T-helper 2 cell treated with Interferon-gamma antibody and Interleukin-4, amounts not matched to agents 5 μg/mL and 100 μg/mL, for 36 hours (primary cell): ENCODE measurements at regions not wholly inside any gene's neighbourhood (a gene's known extent, or its start where the extent isn't known, plus 50 kb on each side); places are given as distances from the start of the nearest gene placed in this dataset.
"Not testable (repeated sequence)": the region's sequence is repeated elsewhere in the genome, so short reads cannot be mapped to it uniquely, and the experiment has no call there.

ENCODE experiments used
- DNase-seq: peaks from one replicate; pipeline ENCODE4 v3.0.0; 2021; ENCODE audit warnings: low spot score
- H3K27ac Mint-ChIP-seq: one replicate; pipeline ENCODE4 v1.8.0; 2021; ENCODE audit warnings: mild to moderate bottlenecking, mixed read lengths
- H3K27me3 Mint-ChIP-seq: one replicate; pipeline ENCODE4 v1.8.0; 2021; ENCODE audit warnings: low read depth, mixed read lengths
- H3K36me3 Mint-ChIP-seq: one replicate; pipeline ENCODE4 v1.8.0; 2021; ENCODE audit warnings: low read depth, mixed read lengths
- H3K4me1 Mint-ChIP-seq: one replicate; pipeline ENCODE4 v1.8.0; 2021; ENCODE audit warnings: low read depth, mixed read lengths
- H3K4me3 Mint-ChIP-seq: one replicate; pipeline ENCODE4 v1.8.0; 2022; ENCODE audit warnings: mild to moderate bottlenecking, moderate library complexity, mixed read lengths
- H3K9me3 Mint-ChIP-seq: one replicate; pipeline ENCODE4 v1.8.0; 2021; ENCODE audit warnings: mixed read lengths

DNA sequence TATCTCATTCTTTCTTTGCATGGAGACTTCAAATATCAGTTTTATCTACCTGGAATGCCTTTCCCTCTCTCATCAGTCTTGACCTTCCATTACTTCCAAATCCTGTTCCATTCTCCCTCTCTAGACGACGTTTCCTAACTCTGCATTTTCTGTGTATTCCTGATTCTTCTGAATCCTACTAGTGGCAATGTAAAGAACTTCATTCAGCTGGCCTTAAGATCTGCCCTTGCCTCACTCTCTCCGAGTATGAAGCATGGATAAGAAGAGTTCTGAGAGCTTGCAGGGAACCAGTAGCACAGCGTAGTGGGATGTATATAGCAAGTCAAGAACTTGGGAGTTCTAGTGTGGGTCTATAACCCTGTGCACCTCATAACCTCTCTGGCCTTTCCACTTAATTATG is 68.5 kb upstream of the HOXC13 start:
- DNase-seq: no peak
- Mint-ChIP-seq H3K27me3 (peaks cover 37% of the 10 kb centered on the region), H3K27ac (no peak overlapping the region), H3K4me1 (peaks cover 1% of the 10 kb centered on the region), H3K9me3 (no peaks in the 10 kb centered on the region), H3K4me3 (no peak overlapping the region), H3K36me3 (no peaks in the 10 kb centered on the region)

DNA sequence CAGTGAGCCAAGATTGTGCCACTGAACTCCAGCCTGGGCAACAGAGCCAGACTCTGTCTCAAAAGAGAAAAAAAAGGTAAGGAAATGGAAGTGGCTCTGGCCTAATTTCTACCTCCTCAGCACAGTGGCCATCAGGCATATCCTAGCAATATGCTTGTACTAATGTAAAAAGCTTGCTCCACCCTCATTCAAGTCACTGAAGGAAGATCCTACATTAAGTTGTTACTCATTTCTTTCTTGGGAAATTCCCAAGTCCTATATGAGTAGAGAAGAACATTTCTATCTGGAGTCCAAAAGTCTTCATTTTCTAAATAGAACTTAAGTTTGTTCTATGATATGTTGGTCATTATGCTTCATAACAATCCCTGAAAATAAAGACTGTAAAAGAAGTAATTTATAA is 67.3 kb upstream of the HOXC13 start:
- H3K4me3 Mint-ChIP-seq: no peak overlapping the region
- H3K27ac Mint-ChIP-seq: no peak overlapping the region
- no peaks in the 10 kb centered on the region for H3K9me3 Mint-ChIP-seq
- peaks cover 35% of the 10 kb centered on the region for H3K27me3 Mint-ChIP-seq
- no peak for DNase-seq
- no peaks in the 10 kb centered on the region for H3K36me3 Mint-ChIP-seq
- peaks cover 1% of the 10 kb centered on the region for H3K4me1 Mint-ChIP-seq

DNA sequence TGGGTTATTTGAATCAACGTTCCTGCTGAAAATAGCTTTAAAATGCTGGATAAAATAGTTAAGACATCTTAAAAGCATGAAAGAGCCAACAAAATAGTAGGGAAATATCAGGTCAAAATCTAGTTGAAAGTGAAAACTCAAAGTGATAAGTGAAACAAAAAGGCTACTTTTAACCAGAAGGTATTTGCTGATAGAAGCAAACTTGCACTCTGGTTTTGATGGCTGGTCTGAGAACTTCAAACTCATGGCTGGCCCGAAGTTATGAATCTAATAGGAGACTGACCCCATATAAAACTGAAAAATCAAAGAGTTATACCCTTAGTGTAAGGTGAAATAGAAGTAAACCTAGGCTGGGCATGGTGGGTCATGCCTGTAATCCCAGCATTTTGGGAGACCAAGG is 66.3 kb upstream of the HOXC13 start:
- Mint-ChIP-seq H3K27me3 (peaks cover 35% of the 10 kb centered on the region), H3K36me3 (no peaks in the 10 kb centered on the region), H3K4me1 (peaks cover 1% of the 10 kb centered on the region), H3K9me3 (no peaks in the 10 kb centered on the region), H3K27ac (no peak overlapping the region), H3K4me3 (no peak overlapping the region)
- no peak for DNase-seq

DNA sequence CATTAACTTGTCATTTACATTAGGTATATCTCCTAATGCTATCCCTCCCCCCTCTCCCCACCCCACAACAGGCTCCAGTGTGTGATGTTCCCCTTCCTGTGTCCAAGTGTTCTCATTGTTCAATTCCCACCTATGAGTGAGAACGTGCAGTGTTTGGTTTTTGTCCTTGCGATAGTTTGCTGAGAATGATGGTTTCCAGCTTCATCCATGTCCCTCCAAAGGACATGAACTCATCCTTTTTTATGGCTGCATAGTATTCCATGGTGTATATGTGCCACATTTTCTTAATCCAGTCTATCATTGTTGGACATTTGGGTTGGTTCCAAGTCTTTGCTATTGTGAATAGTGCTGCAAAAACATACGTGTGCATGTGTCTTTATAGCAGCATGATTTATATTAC is 60.7 kb upstream of the HOXC13 start:
- H3K4me3 Mint-ChIP-seq, H3K27ac Mint-ChIP-seq, H3K36me3 Mint-ChIP-seq, H3K4me1 Mint-ChIP-seq, H3K9me3 Mint-ChIP-seq, DNase-seq: not testable (repeated sequence)
- H3K27me3 Mint-ChIP-seq: peaks cover 33% of the 10 kb centered on the region

DNA sequence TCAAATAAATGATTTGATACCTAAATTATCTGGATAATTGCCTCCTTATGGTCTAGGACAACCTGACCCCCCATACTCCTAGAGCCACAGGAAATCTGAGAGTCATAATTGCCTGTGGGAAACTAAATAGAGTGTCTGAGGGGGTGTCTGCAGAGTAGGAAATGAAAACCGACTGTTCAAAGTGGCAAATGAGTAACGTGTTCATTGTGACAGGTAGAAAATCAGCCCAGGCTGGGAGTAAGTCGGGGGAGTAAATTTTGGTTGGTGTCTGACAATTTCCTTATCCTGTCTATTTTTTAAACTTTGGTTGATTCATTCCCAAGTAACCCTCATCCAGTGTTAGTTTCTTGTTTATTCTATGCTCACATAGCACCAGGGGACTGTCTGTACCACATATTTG is 51.6 kb upstream of the HOXC13 start:
- Mint-ChIP-seq H3K4me1 (no peaks in the 10 kb centered on the region), H3K36me3 (no peaks in the 10 kb centered on the region), H3K27me3 (peaks cover 46% of the 10 kb centered on the region), H3K27ac (no peak overlapping the region), H3K9me3 (no peaks in the 10 kb centered on the region), H3K4me3 (no peak overlapping the region)
- DNase-seq: no peak

DNA sequence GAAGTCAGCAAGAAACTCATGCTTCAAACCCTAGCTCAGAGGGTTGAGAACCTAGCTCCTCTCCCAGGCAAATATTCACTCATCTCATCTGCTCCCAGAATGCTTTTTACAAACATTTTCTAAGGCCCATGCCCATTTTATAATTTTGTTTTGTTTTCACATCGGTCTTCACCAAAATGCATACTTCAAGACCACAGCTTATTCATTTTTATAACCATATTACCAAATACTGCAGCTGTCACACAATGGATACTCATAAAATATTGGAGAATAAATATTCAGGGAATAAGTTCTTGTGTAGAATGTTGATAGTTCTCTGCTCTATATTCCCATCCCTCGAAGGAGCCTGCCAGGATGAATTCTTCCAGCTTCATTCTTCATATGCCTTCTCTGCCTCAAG is 50.8 kb upstream of the HOXC13 start:
- H3K9me3 Mint-ChIP-seq: no peaks in the 10 kb centered on the region
- DNase-seq: no peak
- H3K27ac Mint-ChIP-seq: no peak overlapping the region
- H3K4me3 Mint-ChIP-seq: no peak overlapping the region
- H3K36me3 Mint-ChIP-seq: no peaks in the 10 kb centered on the region
- H3K4me1 Mint-ChIP-seq: no peaks in the 10 kb centered on the region
- H3K27me3 Mint-ChIP-seq: peaks cover 48% of the 10 kb centered on the region
